HEK293T (cell line): ENCODE measurements at regions not wholly inside any gene's neighbourhood (a gene's known extent, or its start where the extent isn't known, plus 50 kb on each side); places are given as distances from the start of the nearest gene placed in this dataset.

ENCODE experiments used
- BHLHE40 ChIP-seq: fragments of 450-650 bp; IDR thresholded peaks from 2 replicates; pipeline ENCODE4 v1.6.1; 2016; ENCODE audit warnings: mild to moderate bottlenecking, moderate library complexity, borderline replicate concordance
- CTBP1 ChIP-seq: fragments of 450-650 bp; IDR thresholded peaks from 2 replicates; pipeline ENCODE4 v1.6.1; 2016; ENCODE audit warnings: borderline replicate concordance
- FOXA1 ChIP-seq: fragments of 450-650 bp; IDR thresholded peaks from 2 replicates; pipeline ENCODE4 v1.6.1; 2016; ENCODE audit warnings: mild to moderate bottlenecking
- FOXM1 ChIP-seq: fragments of 450-650 bp; IDR thresholded peaks from 2 replicates; pipeline ENCODE4 v1.6.1; 2017; ENCODE audit warnings: mild to moderate bottlenecking, borderline replicate concordance
- HDGF ChIP-seq: fragments of 450-650 bp; IDR thresholded peaks from 2 replicates; pipeline ENCODE4 v1.6.1; 2017; ENCODE audit warnings: antibody characterized with exemption, borderline replicate concordance
- L3MBTL2 ChIP-seq: fragments of 450-650 bp; conservative IDR thresholded peaks from 2 replicates; pipeline ENCODE4 v1.6.1; 2016; ENCODE audit warnings: mild to moderate bottlenecking
- NFRKB ChIP-seq: fragments of 450-650 bp; IDR thresholded peaks from 2 replicates; pipeline ENCODE4 v1.6.1; 2016; ENCODE audit warnings: mild to moderate bottlenecking, moderate library complexity
- SP1 ChIP-seq: fragments of 450-650 bp; IDR thresholded peaks from 2 replicates; pipeline ENCODE4 v1.6.1; 2017
- ZNF384 ChIP-seq: fragments of 450-650 bp; IDR thresholded peaks from 2 replicates; pipeline ENCODE4 v1.6.1; 2016

- TF ChIP-seq ZNF384 (no peak), NFRKB (no peak), CTBP1 (no peak), FOXM1 (no peak), FOXA1 (no peak), SP1 (no peak), BHLHE40 (no peak), HDGF (no peak), L3MBTL2 (no peak)
Measured at GRCh38 chr10:44261296-44261695, 123.6 kb downstream of the CXCL12 start.
